Keratinocyte (primary cell): ENCODE measurements at regions not wholly inside any gene's neighbourhood (a gene's known extent, or its start where the extent isn't known, plus 50 kb on each side); places are given as distances from the start of the nearest gene placed in this dataset.

Experiments used
- DNase-seq: peaks from one replicate; pipeline ENCODE4 v3.0.0-alpha.2; 2011; ENCODE audit warnings: low read depth, missing footprints, low spot score
- FAIRE-seq: peaks from 2 replicates; lab custom pipeline; 2011; peaks lifted over from hg19 to GRCh38; lab: Jason Lieb, UNC
- H2AFZ ChIP-seq: 2 replicates; pipeline ENCODE4 v1.6.0; 2012; ENCODE audit warnings: low read length, control low read depth, inconsistent platforms; ENCODE audit not compliant: control insufficient read depth
- H3K27ac ChIP-seq: 2 replicates; pipeline ENCODE4 v1.5.1; 2011; ENCODE audit warnings: low read length; ENCODE audit not compliant: control insufficient read depth, insufficient read depth
- H3K27me3 ChIP-seq: 3 replicates; pipeline ENCODE4 v1.6.0; 2011; ENCODE audit warnings: low read length; ENCODE audit not compliant: control insufficient read depth, insufficient read depth; ENCODE audit errors: extremely low read depth
- H3K36me3 ChIP-seq, 2 experiments: 2 replicates in 1 of 2; 3 replicates in 1 of 2; pipeline ENCODE4 v1.5.1; 2011; ENCODE audit warnings: low read length in 2 of 2, mild to moderate bottlenecking in 1 of 2; ENCODE audit not compliant: control insufficient read depth in 2 of 2, insufficient read depth in 2 of 2; ENCODE audit errors: extremely low read depth in 1 of 2
- H3K4me1 ChIP-seq: 3 replicates; pipeline ENCODE4 v1.5.1; 2011; ENCODE audit warnings: low read length; ENCODE audit not compliant: control insufficient read depth, insufficient read depth; ENCODE audit errors: extremely low read depth
- H3K4me2 ChIP-seq: 3 replicates; pipeline ENCODE4 v1.6.0; 2011; ENCODE audit warnings: low read depth, low read length; ENCODE audit not compliant: control insufficient read depth, insufficient read depth; ENCODE audit errors: extremely low read depth
- H3K4me3 ChIP-seq, 3 experiments: fragments of 200-600 bp in 1 of 3; sonication (generic) in 1 of 3; 2 replicates in 2 of 3; 3 replicates in 1 of 3; pipeline ENCODE4 v1.5.1; 2011 to 2016; ENCODE audit warnings: low read length in 3 of 3, mild to moderate bottlenecking in 3 of 3, control low read depth in 2 of 3, inconsistent platforms in 1 of 3, low read depth in 1 of 3, mixed read lengths in 1 of 3, mixed run types in 1 of 3, moderate library complexity in 1 of 3; ENCODE audit not compliant: control insufficient read depth in 2 of 3, insufficient read depth in 2 of 3; ENCODE audit errors: extremely low read depth in 1 of 3
- H3K79me2 ChIP-seq: 2 replicates; pipeline ENCODE4 v1.6.0; 2012; ENCODE audit warnings: low read length; ENCODE audit not compliant: control insufficient read depth, insufficient read depth
- H3K9ac ChIP-seq: 3 replicates; pipeline ENCODE4 v1.6.0; 2011; ENCODE audit warnings: low read length; ENCODE audit not compliant: control insufficient read depth, insufficient read depth; ENCODE audit errors: extremely low read depth
- H3K9me1 ChIP-seq: 3 replicates; pipeline ENCODE4 v1.6.0; 2011; ENCODE audit warnings: low read length; ENCODE audit not compliant: control insufficient read depth, insufficient read depth; ENCODE audit errors: extremely low read depth
- H3K9me3 ChIP-seq: 2 replicates; pipeline ENCODE4 v1.5.1; 2012; ENCODE audit warnings: low read depth, low read length; ENCODE audit not compliant: control insufficient read depth
- H4K20me1 ChIP-seq: 3 replicates; pipeline ENCODE4 v1.6.0; 2011; ENCODE audit warnings: low read length; ENCODE audit not compliant: control insufficient read depth, insufficient read depth; ENCODE audit errors: extremely low read depth
- EZH2 ChIP-seq: IDR thresholded peaks from one replicate; pipeline ENCODE4 v1.6.1; 2012; ENCODE audit warnings: inconsistent platforms, mild to moderate bottlenecking, low read length, moderate library complexity
- dilution Hi-C: fragments of 300-500 bp; cut with MboI; formaldehyde crosslinking; loops from one replicate; pipeline ENCODE4 v1.7.0; 2020; ENCODE audit warnings: low sequenced_read_pairs; ENCODE audit not compliant: extremely low pct_ligation_motif_present
- TF ChIP-seq, protein P1 (sequence below), 3 experiments: IDR thresholded peaks in 1 of 3; conservative IDR thresholded peaks in 1 of 3; optimal IDR thresholded peaks in 1 of 3; 2 replicates in 2 of 3; 3 replicates in 1 of 3; pipeline versions ENCODE3 to v1.5.1; 2011; ENCODE audit warnings: low read length in 3 of 3, mild to moderate bottlenecking in 3 of 3, moderate library complexity in 2 of 3, control low read depth in 1 of 3, inconsistent platforms in 1 of 3; ENCODE audit not compliant: insufficient read depth in 2 of 3; ENCODE audit errors: extremely low read depth in 1 of 3

- TF ChIP-seq, protein P1, sequence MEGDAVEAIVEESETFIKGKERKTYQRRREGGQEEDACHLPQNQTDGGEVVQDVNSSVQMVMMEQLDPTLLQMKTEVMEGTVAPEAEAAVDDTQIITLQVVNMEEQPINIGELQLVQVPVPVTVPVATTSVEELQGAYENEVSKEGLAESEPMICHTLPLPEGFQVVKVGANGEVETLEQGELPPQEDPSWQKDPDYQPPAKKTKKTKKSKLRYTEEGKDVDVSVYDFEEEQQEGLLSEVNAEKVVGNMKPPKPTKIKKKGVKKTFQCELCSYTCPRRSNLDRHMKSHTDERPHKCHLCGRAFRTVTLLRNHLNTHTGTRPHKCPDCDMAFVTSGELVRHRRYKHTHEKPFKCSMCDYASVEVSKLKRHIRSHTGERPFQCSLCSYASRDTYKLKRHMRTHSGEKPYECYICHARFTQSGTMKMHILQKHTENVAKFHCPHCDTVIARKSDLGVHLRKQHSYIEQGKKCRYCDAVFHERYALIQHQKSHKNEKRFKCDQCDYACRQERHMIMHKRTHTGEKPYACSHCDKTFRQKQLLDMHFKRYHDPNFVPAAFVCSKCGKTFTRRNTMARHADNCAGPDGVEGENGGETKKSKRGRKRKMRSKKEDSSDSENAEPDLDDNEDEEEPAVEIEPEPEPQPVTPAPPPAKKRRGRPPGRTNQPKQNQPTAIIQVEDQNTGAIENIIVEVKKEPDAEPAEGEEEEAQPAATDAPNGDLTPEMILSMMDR (optimal IDR thresholded peaks at IDR 0.05 in 1 of 3, IDR thresholded peaks at IDR 0.05 in 1 of 3, conservative IDR thresholded peaks at IDR 0.05 in 1 of 3; ENCODE audit: extremely low read depth in 1 of 3, insufficient read depth in 2 of 3, low read length in 3 of 3), result no peak
- no peak for TF ChIP-seq EZH2
- H3K4me3 ChIP-seq, result no peak overlapping the region
- no peak overlapping the region for H3K9ac ChIP-seq
- no peaks in the 10 kb centered on the region for H3K4me1 ChIP-seq
- no peak for FAIRE-seq
- no peak overlapping the region for H3K4me2 ChIP-seq
- no peak for DNase-seq
- H3K27me3 ChIP-seq, result no peaks in the 10 kb centered on the region
- H3K9me3 ChIP-seq, result no peaks in the 10 kb centered on the region
- H3K79me2 ChIP-seq, result no peaks in the 10 kb centered on the region
- H3K36me3 ChIP-seq, result no peaks in the 10 kb centered on the region
- dilution Hi-C loops, result no loop called here
- no peak overlapping the region for H3K27ac ChIP-seq
- no peaks in the 10 kb centered on the region for H4K20me1 ChIP-seq
- no peak overlapping the region for H2AFZ ChIP-seq
- no peaks in the 10 kb centered on the region for H3K9me1 ChIP-seq
These were observed 282.3 kb downstream of the DEPDC1B start for GRCh38 chr5:60417500-60418181.

DNA sequence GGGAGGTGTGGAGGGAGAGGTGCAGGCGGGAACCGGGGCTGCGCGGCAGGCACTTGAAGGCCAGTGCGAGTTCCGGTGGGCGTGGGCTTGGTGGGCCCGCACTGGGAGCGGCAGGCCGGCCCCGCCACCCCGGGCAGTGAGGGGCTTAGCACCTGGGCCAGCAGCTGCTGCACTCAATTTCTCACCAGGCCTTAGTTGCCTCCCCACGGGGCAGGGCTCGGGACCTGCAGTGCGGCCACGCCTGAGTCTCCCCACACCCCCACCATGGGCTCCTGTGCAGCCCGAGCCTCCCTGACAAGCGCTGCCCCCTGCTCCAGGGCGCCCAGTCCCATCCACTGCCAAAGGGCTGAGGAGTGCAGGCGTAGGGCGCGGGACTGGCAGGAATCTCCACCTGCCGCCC lies 284.5 kb downstream of the DEPDC1B start:
- Histone ChIP-seq H3K79me2 (no peaks in the 10 kb centered on the region), H3K9me3 (no peaks in the 10 kb centered on the region), H2AFZ (no peak overlapping the region), H3K4me1 (no peaks in the 10 kb centered on the region), H3K27me3 (no peaks in the 10 kb centered on the region), H3K9me1 (no peaks in the 10 kb centered on the region), H4K20me1 (no peaks in the 10 kb centered on the region), H3K36me3 (no peaks in the 10 kb centered on the region), H3K27ac (no peak overlapping the region), H3K4me3 (no peak overlapping the region), H3K9ac (no peak overlapping the region), H3K4me2 (no peak overlapping the region)
- TF ChIP-seq, protein P1 (optimal IDR thresholded peaks at IDR 0.05 in 1 of 3, IDR thresholded peaks at IDR 0.05 in 1 of 3, conservative IDR thresholded peaks at IDR 0.05 in 1 of 3; ENCODE audit: extremely low read depth in 1 of 3, insufficient read depth in 2 of 3, low read length in 3 of 3), result no peak
- no peak for TF ChIP-seq EZH2
- dilution Hi-C loops, result no loop called here
- FAIRE-seq, result no peak
- no peak for DNase-seq
